Hepatocyte (in vitro differentiated cells): ENCODE measurements at regions not wholly inside any gene's neighbourhood (a gene's known extent, or its start where the extent isn't known, plus 50 kb on each side); places are given as distances from the start of the nearest gene placed in this dataset.

Experiments used
- DNase-seq: peaks from one replicate; pipeline ENCODE4 v3.0.0-alpha.2; 2016; ENCODE audit warnings: low spot score
- H2AFZ ChIP-seq: fragments of 200-600 bp; sonication (generic); 2 replicates; pipeline ENCODE4 v1.6.0; 2016; ENCODE audit warnings: antibody characterized with exemption, mild to moderate bottlenecking
- H3K27ac ChIP-seq: fragments of 200-600 bp; sonication (generic); 2 replicates; pipeline ENCODE4 v1.5.1; 2016; ENCODE audit warnings: mild to moderate bottlenecking
- H3K27me3 ChIP-seq: fragments of 200-600 bp; sonication (generic); 2 replicates; pipeline ENCODE4 v1.6.1; 2016
- H3K36me3 ChIP-seq: fragments of 200-600 bp; sonication (generic); replicated peaks from 2 replicates; pipeline ENCODE4 v1.5.1; 2016; ENCODE audit warnings: low read depth; ENCODE audit not compliant: insufficient read depth
- H3K4me1 ChIP-seq: fragments of 200-600 bp; sonication (generic); 2 replicates; pipeline ENCODE4 v1.5.1; 2016; ENCODE audit warnings: mild to moderate bottlenecking, moderate library complexity; ENCODE audit not compliant: insufficient read depth
- H3K4me2 ChIP-seq: fragments of 200-600 bp; sonication (generic); 2 replicates; pipeline ENCODE4 v1.6.0; 2016
- H3K4me3 ChIP-seq: fragments of 200-600 bp; sonication (generic); 2 replicates; pipeline ENCODE4 v1.5.1; 2016; ENCODE audit warnings: mild to moderate bottlenecking
- H3K79me2 ChIP-seq: fragments of 200-600 bp; sonication (generic); 2 replicates; pipeline ENCODE4 v1.6.0; 2017; ENCODE audit warnings: mild to moderate bottlenecking
- H3K9me2 ChIP-seq: fragments of 200-600 bp; sonication (generic); replicated peaks from 2 replicates; pipeline ENCODE4 v1.6.0; 2017; ENCODE audit warnings: mild to moderate bottlenecking; ENCODE audit not compliant: insufficient read depth
- H3K9me3 ChIP-seq: fragments of 200-600 bp; sonication (generic); 2 replicates; pipeline ENCODE4 v1.5.1; 2016; ENCODE audit warnings: low read depth, mild to moderate bottlenecking
- H4K20me1 ChIP-seq: fragments of 200-600 bp; sonication (generic); 2 replicates; pipeline ENCODE4 v1.6.0; 2016; ENCODE audit warnings: mild to moderate bottlenecking; ENCODE audit not compliant: insufficient read depth, poor library complexity, severe bottlenecking
- EZH2 ChIP-seq: fragments of 200-600 bp; sonication (generic); IDR thresholded peaks from 2 replicates; pipeline ENCODE4 v1.6.1; 2016; ENCODE audit warnings: antibody characterized with exemption, mild to moderate bottlenecking, borderline replicate concordance
- EZH2phosphoT487 ChIP-seq: fragments of 200-600 bp; sonication (generic); IDR thresholded peaks from one replicate; pipeline ENCODE4 v1.6.1; 2018; ENCODE audit warnings: antibody characterized with exemption, mild to moderate bottlenecking, low read depth, moderate library complexity; ENCODE audit not compliant: unreplicated experiment, severe bottlenecking
- WGBS: methylation state at CpG from one replicate; pipeline ENCODE4 v1.1.6; 2016; ENCODE audit warnings: low lambda C conversion rate; ENCODE audit errors: missing lambda C conversion rate; 5-methylcytosine and 5-hydroxymethylcytosine counted together
- TF ChIP-seq, protein P1 (sequence below): fragments of 200-600 bp; sonication (generic); IDR thresholded peaks from 2 replicates; pipeline ENCODE4 v1.5.1; 2016; ENCODE audit warnings: antibody characterized with exemption, mild to moderate bottlenecking; ENCODE audit not compliant: poor library complexity

DNA sequence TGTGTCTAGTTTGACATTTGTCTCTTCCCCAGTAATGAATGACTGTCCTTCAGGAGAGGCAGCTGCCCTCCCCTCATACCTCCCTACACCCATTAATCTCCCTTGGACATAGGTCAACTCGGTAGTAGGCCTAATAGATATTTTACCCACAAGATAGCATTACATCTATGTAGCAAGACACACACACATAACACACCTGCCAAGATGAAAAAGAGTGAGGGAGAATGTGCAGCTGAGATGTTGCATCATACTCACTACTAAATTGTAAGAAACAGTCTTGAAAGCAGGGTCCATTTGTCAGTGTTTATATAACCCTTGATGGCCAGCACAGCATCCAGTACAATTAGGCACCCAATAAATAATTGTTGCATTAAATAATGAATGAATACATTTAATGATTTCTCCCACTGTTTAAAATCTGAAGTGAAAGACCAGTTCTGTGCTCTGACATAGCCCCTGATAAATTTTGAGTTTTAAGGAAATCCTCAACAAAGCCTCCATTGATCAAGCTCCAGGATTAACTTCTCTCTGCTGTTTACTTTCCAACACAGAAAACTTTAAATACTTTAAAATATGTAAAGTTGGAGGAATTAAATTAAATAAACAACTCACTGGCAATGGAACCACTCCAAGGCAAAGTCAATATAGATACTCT is 440.8 kb upstream of the RASGEF1B start:
- TF ChIP-seq, protein P1, sequence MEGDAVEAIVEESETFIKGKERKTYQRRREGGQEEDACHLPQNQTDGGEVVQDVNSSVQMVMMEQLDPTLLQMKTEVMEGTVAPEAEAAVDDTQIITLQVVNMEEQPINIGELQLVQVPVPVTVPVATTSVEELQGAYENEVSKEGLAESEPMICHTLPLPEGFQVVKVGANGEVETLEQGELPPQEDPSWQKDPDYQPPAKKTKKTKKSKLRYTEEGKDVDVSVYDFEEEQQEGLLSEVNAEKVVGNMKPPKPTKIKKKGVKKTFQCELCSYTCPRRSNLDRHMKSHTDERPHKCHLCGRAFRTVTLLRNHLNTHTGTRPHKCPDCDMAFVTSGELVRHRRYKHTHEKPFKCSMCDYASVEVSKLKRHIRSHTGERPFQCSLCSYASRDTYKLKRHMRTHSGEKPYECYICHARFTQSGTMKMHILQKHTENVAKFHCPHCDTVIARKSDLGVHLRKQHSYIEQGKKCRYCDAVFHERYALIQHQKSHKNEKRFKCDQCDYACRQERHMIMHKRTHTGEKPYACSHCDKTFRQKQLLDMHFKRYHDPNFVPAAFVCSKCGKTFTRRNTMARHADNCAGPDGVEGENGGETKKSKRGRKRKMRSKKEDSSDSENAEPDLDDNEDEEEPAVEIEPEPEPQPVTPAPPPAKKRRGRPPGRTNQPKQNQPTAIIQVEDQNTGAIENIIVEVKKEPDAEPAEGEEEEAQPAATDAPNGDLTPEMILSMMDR: no peak
- no peak for TF ChIP-seq EZH2
- no peak for TF ChIP-seq EZH2phosphoT487
- no peak overlapping the region for H3K4me2 ChIP-seq
- no peak overlapping the region for H2AFZ ChIP-seq
- H4K20me1 ChIP-seq: no peaks in the 10 kb centered on the region
- no peaks in the 10 kb centered on the region for H3K27me3 ChIP-seq
- no peaks in the 10 kb centered on the region for H3K36me3 ChIP-seq
- DNase-seq: no peak
- H3K9me2 ChIP-seq: no peaks in the 10 kb centered on the region
- no peak overlapping the region for H3K27ac ChIP-seq
- H3K4me3 ChIP-seq: no peak overlapping the region
- peaks cover 7% of the 10 kb centered on the region for H3K4me1 ChIP-seq
- no peaks in the 10 kb centered on the region for H3K79me2 ChIP-seq
- WGBS: 56% methylated on average over 1 of the region's 1 CpG
- no peaks in the 10 kb centered on the region for H3K9me3 ChIP-seq

DNA sequence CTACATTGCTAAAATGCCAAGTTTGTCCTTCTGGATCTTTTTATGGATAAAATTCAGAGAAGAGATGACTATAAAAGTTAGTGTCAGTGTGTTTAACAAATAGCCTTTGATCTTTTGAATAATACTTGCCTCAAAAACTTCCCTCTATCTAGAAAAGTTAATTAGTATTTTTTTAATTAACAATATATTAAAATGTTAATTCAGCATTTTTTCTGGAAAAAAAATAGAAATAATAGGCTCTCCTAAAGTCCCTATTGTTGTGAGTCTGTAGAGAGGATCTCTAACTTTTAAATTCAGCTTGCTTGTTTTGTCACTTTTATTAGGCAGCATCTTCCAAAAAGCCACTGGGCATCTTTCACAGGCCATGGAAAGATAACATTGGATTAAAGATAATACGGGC is 435.2 kb upstream of the RASGEF1B start:
- TF ChIP-seq EZH2phosphoT487: no peak
- TF ChIP-seq, protein P1: no peak
- no peak for TF ChIP-seq EZH2
- no peak overlapping the region for H2AFZ ChIP-seq
- no peaks in the 10 kb centered on the region for H3K79me2 ChIP-seq
- H3K27ac ChIP-seq: no peak overlapping the region
- H3K4me3 ChIP-seq: no peak overlapping the region
- no peak overlapping the region for H3K4me2 ChIP-seq
- peaks cover 13% of the 10 kb centered on the region for H3K4me1 ChIP-seq
- no peaks in the 10 kb centered on the region for H3K36me3 ChIP-seq
- DNase-seq: no peak
- 56% methylated on average over 1 of the region's 1 CpG for WGBS
- H3K9me3 ChIP-seq: no peaks in the 10 kb centered on the region
- H4K20me1 ChIP-seq: no peaks in the 10 kb centered on the region
- H3K9me2 ChIP-seq: no peaks in the 10 kb centered on the region
- no peaks in the 10 kb centered on the region for H3K27me3 ChIP-seq

GRCh38 chr4:81905971-81906370 is 434.3 kb upstream of the RASGEF1B start:
- H3K4me1 ChIP-seq: peaks cover 13% of the 10 kb centered on the region
- no peak for TF ChIP-seq EZH2phosphoT487
- TF ChIP-seq, protein P1: no peak
- TF ChIP-seq EZH2: no peak
- DNase-seq: peak; percentile 63
- H3K27ac ChIP-seq: peak overlapping the region; percentile 53
- no peak overlapping the region for H2AFZ ChIP-seq
- H3K9me3 ChIP-seq: no peaks in the 10 kb centered on the region
- no peaks in the 10 kb centered on the region for H3K9me2 ChIP-seq
- 22% methylated on average over 2 of the region's 2 CpGs for WGBS
- H3K79me2 ChIP-seq: no peaks in the 10 kb centered on the region
- no peaks in the 10 kb centered on the region for H3K36me3 ChIP-seq
- H3K27me3 ChIP-seq: no peaks in the 10 kb centered on the region
- H3K4me2 ChIP-seq: peak overlapping the region; percentile 31
- no peak overlapping the region for H3K4me3 ChIP-seq
- H4K20me1 ChIP-seq: no peaks in the 10 kb centered on the region
